Kidney capillary endothelial cell (primary cell): ENCODE measurements at regions not wholly inside any gene's neighbourhood (a gene's known extent, or its start where the extent isn't known, plus 50 kb on each side); places are given as distances from the start of the nearest gene placed in this dataset.

ENCODE experiments used
- DNase-seq: peaks from one replicate; pipeline ENCODE4 v3.0.0-alpha.2; 2018; ENCODE audit warnings: low spot score

- DNase-seq = no peak
Measured at GRCh38 chr5:67414712-67415111, 218.1 kb upstream of the CD180 start.

- peak; percentile 44 for DNase-seq
Measured at GRCh38 chr5:67413721-67414120, 217.1 kb upstream of the CD180 start.

- no peak for DNase-seq
Measured at GRCh38 chr5:67409126-67409777, 212.7 kb upstream of the CD180 start.

GRCh38 chr5:67407979-67408378 is 211.4 kb upstream of the CD180 start:
- no peak for DNase-seq

- DNase-seq = no peak
Measured at GRCh38 chr5:67405755-67406154, 209.2 kb upstream of the CD180 start.

GRCh38 chr5:67405101-67405364 is 208.4 kb upstream of the CD180 start:
- no peak for DNase-seq

- DNase-seq = peak; percentile 52
Measured at GRCh38 chr5:67404256-67405100, 207.9 kb upstream of the CD180 start.

GRCh38 chr5:67402526-67402925 is 205.9 kb upstream of the CD180 start:
- DNase-seq = no peak

- no peak for DNase-seq
Measured at GRCh38 chr5:67401172-67401571, 204.6 kb upstream of the CD180 start.

- no peak for DNase-seq
Measured at GRCh38 chr5:67400752-67401151, 204.2 kb upstream of the CD180 start.

- DNase-seq = no peak
Measured at GRCh38 chr5:67395790-67396418, 199.3 kb upstream of the CD180 start.

- peak; percentile 47 for DNase-seq
Measured at GRCh38 chr5:67393211-67393610, 196.6 kb upstream of the CD180 start.

- DNase-seq = no peak
Measured at GRCh38 chr5:67390935-67391334, 194.3 kb upstream of the CD180 start.

- DNase-seq = no peak
Measured at GRCh38 chr5:67383451-67383850, 186.9 kb upstream of the CD180 start.

- no peak for DNase-seq
Measured at GRCh38 chr5:67381236-67381880, 184.8 kb upstream of the CD180 start.

- DNase-seq = no peak
Measured at GRCh38 chr5:67380431-67380830, 183.8 kb upstream of the CD180 start.

- DNase-seq = no peak
Measured at GRCh38 chr5:67379753-67380152, 183.2 kb upstream of the CD180 start.

- no peak for DNase-seq
Measured at GRCh38 chr5:67378256-67378655, 181.7 kb upstream of the CD180 start.

GRCh38 chr5:67377631-67378030 is 181.0 kb upstream of the CD180 start:
- DNase-seq = no peak

- no peak for DNase-seq
Measured at GRCh38 chr5:67375606-67376005, 179.0 kb upstream of the CD180 start.

GRCh38 chr5:67374378-67374777 is 177.8 kb upstream of the CD180 start:
- DNase-seq = no peak

- no peak for DNase-seq
Measured at GRCh38 chr5:67373518-67373917, 176.9 kb upstream of the CD180 start.

GRCh38 chr5:67372887-67373286 is 176.3 kb upstream of the CD180 start:
- no peak for DNase-seq
